Naive thymus-derived CD8-positive, alpha-beta T cell (primary cell): ENCODE measurements at regions not wholly inside any gene's neighbourhood (a gene's known extent, or its start where the extent isn't known, plus 50 kb on each side); places are given as distances from the start of the nearest gene placed in this dataset.
"Not testable (repeated sequence)": the region's sequence is repeated elsewhere in the genome, so short reads cannot be mapped to it uniquely, and the experiment has no call there.

Experiments
- ATAC-seq, 2 donors: fragments of 150-1000 bp; cut with Tn5 transposase in 1 of 2; sonication (Bioruptor Pico), chemical (Tn5 transposase) in 1 of 2; 1 replicate in 1 of 2; 2 replicates in 1 of 2; pipeline ENCODE4 v1.10.0; 2021; ENCODE audit warnings: mild to moderate bottlenecking in 2 of 2, moderate library complexity in 2 of 2
- POLR2A ChIA-PET: fragments of 350-600 bp; sonication (Branson Sonifier 250); formaldehyde crosslinking; loops from one replicate; lab custom pipeline; 2021; ENCODE audit warnings: antibody characterized with exemption; lab: Charles Lee
- DNase-seq, 10 donors: peaks; one replicate each; pipeline versions ENCODE4 v3.0.0 to v3.0.0-alpha.2; 2020 to 2022
- H3K27ac Mint-ChIP-seq, 10 donors: one replicate each; pipeline ENCODE4 v1.8.0; 2020 to 2022; ENCODE audit warnings: mild to moderate bottlenecking in 10 of 10, mixed read lengths in 10 of 10, moderate library complexity in 4 of 10, inconsistent platforms in 1 of 10
- H3K27me3 Mint-ChIP-seq, 5 donors: one replicate each; pipeline ENCODE4 v1.8.0; 2021 to 2022; ENCODE audit warnings: mixed read lengths in 5 of 5
- H3K36me3 Mint-ChIP-seq, 3 donors: one replicate each; pipeline ENCODE4 v1.8.0; 2020 to 2022; ENCODE audit warnings: mixed read lengths in 3 of 3, mild to moderate bottlenecking in 2 of 3, inconsistent platforms in 1 of 3
- H3K4me1 Mint-ChIP-seq, 4 donors: one replicate each; pipeline ENCODE4 v1.8.0; 2021 to 2022; ENCODE audit warnings: mixed read lengths in 4 of 4
- H3K4me3 Mint-ChIP-seq, 10 donors: one replicate each; pipeline ENCODE4 v1.8.0; 2020 to 2022; ENCODE audit warnings: mild to moderate bottlenecking in 10 of 10, mixed read lengths in 10 of 10, moderate library complexity in 6 of 10, inconsistent platforms in 1 of 10
- H3K9me3 Mint-ChIP-seq, 9 donors: one replicate each; pipeline ENCODE4 v1.8.0; 2020 to 2022; ENCODE audit warnings: mixed read lengths in 9 of 9, mild to moderate bottlenecking in 3 of 9, inconsistent platforms in 1 of 9, moderate library complexity in 1 of 9

- H3K4me3 Mint-ChIP-seq: no peak overlapping the region
Measured at GRCh38 chrY:16446152-16446551, 1433.9 kb downstream of the CDY2B start.

GRCh38 chrY:16409206-16409923 lies 1470.7 kb downstream of the CDY2B start:
- H3K27me3 Mint-ChIP-seq, H3K4me1 Mint-ChIP-seq, POLR2A ChIA-PET, H3K9me3 Mint-ChIP-seq, H3K36me3 Mint-ChIP-seq, ATAC-seq, H3K4me3 Mint-ChIP-seq, H3K27ac Mint-ChIP-seq, DNase-seq: not testable (repeated sequence)

More at GRCh38 chrY:16446152-16446551, 1433.9 kb downstream of the CDY2B start:
- no peak overlapping the region for H3K27ac Mint-ChIP-seq
- H3K4me1 Mint-ChIP-seq: no peaks in the 10 kb centered on the region
- POLR2A ChIA-PET: no interaction called here
- no peaks in the 10 kb centered on the region for H3K36me3 Mint-ChIP-seq
- H3K27me3 Mint-ChIP-seq: no peaks in the 10 kb centered on the region
- no peak for DNase-seq
- no peak for ATAC-seq
- peaks cover 0 to 4% (median 0%) of the 10 kb centered on the region in 9 donors for H3K9me3 Mint-ChIP-seq

- H3K27ac Mint-ChIP-seq, H3K4me3 Mint-ChIP-seq, ATAC-seq, H3K9me3 Mint-ChIP-seq, POLR2A ChIA-PET, H3K27me3 Mint-ChIP-seq, H3K36me3 Mint-ChIP-seq, H3K4me1 Mint-ChIP-seq, DNase-seq: not testable (repeated sequence)
Measured at GRCh38 chrY:16379458-16379857, 1500.6 kb downstream of the CDY2B start.

GRCh38 chrY:16341592-16341991 lies 1538.4 kb downstream of the CDY2B start:
- not testable (repeated sequence) for H3K9me3 Mint-ChIP-seq

GRCh38 chrY:16330032-16330758 lies 1549.8 kb downstream of the CDY2B start:
- ATAC-seq, H3K4me1 Mint-ChIP-seq, H3K9me3 Mint-ChIP-seq, H3K27me3 Mint-ChIP-seq, H3K4me3 Mint-ChIP-seq, H3K36me3 Mint-ChIP-seq, H3K27ac Mint-ChIP-seq, DNase-seq, POLR2A ChIA-PET: not testable (repeated sequence)

More at GRCh38 chrY:16341592-16341991, 1538.4 kb downstream of the CDY2B start:
- POLR2A ChIA-PET, H3K4me3 Mint-ChIP-seq, H3K4me1 Mint-ChIP-seq, ATAC-seq, H3K27me3 Mint-ChIP-seq, H3K27ac Mint-ChIP-seq, H3K36me3 Mint-ChIP-seq, DNase-seq: not testable (repeated sequence)

GRCh38 chrY:16329135-16329820 lies 1550.7 kb downstream of the CDY2B start:
- DNase-seq, H3K36me3 Mint-ChIP-seq, H3K27ac Mint-ChIP-seq, H3K9me3 Mint-ChIP-seq, POLR2A ChIA-PET, H3K27me3 Mint-ChIP-seq, ATAC-seq, H3K4me1 Mint-ChIP-seq, H3K4me3 Mint-ChIP-seq: not testable (repeated sequence)
